ENCODE measurements at regions not wholly inside any gene's neighbourhood (a gene's known extent, or its start where the extent isn't known, plus 50 kb on each side); places are given as distances from the start of the nearest gene placed in this dataset.

DNA sequence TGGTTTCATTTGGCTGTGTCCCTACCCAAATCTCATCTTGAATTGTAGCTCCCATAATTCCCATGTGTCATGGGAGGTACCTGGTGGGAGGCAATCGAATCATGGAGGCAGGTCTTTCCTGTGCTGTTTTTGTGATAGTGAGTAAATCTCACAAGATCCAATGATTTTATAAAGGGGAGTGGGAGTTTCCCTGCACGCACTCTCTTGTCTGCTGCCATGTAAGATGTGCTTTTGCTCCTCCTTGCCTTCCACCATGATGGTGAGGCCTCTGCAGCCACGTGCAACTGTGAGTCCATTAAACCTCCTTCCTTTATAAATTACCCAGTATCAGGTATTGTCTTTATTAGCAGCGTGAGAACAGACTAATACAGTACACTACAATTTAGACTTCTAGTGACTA, 67.5 kb upstream of the LINC01488 start:
- DNase-seq (ENCODE audit: low read depth), result no peak

- no peak for DNase-seq (ENCODE audit: low read depth)
These were observed 66.7 kb upstream of the LINC01488 start for GRCh38 chr11:69414773-69415187.

DNA sequence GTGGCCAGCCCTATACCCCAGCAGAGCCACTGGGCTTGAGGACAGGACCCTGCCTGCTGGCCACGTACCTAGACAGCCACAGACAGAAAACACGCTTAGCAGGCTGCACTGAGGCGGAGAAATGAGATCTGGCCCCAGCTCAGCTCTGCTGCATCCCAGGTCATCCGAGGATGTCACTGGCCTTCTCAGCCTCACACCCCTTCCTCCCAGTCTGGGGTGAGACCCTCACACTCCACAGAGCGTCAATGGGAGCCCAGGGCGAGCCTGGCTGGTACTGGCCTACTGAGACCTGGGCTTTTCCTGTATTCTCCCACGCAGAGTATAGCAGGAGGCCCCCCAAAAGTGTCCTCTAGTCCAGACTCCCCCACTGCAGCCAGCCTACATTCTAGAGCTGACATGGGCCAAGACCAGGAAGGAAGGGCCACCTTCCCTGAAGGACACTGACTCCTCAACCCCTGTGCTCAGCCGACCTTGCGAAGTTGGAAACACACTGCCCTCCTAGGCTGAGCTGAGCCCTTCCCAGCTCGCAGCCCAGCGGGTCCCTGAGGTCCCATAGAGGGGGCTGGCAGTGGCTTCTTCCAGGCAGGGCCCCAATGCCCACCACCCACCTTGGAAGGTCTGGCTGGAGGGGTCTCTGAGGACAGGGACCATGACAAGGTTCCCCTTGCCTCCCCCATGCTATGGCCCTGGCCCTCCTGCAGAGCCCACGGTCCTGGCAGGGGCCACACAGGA, 65.9 kb upstream of the LINC01488 start:
- no peak for DNase-seq (ENCODE audit: low read depth)

DNA sequence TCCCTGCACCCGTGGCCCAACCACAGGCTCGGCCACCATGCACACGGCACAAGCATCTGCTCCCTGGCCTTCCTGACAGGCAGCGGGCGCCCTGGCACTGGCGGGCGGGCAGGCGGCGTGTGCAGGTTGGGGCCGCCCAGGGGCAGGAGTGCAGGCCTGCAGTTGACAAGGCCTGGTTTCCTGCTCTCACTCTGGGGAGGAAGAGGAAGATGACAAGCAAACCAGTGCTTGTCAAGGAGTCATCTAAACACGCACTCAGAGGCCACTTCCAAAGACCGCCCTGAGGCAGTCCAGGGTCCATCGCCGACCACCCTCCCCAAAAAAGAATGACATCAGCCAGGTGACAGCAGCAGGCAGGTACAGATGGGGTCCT, 65.3 kb upstream of the LINC01488 start:
- no peak for DNase-seq (ENCODE audit: low read depth)

DNA sequence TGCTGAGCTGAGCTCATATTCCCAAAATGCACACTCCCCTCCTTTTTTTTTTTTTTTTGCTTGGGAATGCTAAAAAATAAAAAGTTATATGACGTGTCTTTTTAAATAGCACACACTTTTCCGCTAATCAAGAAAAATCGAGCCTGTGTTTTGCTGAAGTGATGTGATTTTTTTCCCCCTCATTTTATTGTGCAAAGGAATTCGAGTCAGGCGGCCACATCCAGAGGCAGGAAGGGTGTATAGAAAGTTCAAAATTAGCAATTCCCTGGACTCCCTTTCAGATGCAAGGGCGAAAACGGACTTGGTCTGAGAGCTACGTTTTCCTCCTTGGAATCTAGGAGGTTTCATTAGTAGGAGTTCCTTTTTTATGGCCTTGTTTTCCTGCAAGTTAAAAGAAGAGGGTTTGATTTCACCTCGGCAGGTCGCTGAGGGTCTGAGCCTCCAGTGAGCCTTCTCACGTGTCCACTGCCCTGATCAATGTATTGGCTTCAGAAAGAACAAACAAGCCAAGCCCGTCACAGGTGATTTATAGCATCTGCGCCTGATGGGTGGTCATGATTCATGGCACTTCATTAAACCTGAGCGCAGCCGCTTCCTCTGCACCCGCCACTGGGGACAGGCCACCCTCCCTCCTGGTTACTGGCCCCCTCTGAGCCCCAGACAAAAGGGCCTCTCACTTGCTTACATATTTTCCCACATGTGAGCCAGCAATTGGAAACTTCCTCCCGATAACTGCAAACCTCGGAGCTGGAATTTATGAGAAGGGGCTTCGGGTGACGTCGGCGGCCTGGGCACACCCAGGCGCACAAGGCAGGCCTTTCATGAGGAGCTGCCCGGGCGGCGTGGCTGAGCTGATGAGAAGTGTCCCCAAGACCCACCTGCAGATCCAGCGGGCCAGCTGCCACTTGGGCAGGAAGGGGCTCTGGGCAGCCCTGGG, 64.4 kb upstream of the LINC01488 start:
- DNase-seq (ENCODE audit: low read depth), result peak; percentile 47

GRCh38 chr11:69417699-69418085, 63.8 kb upstream of the LINC01488 start:
- DNase-seq (ENCODE audit: low read depth), result no peak

DNA sequence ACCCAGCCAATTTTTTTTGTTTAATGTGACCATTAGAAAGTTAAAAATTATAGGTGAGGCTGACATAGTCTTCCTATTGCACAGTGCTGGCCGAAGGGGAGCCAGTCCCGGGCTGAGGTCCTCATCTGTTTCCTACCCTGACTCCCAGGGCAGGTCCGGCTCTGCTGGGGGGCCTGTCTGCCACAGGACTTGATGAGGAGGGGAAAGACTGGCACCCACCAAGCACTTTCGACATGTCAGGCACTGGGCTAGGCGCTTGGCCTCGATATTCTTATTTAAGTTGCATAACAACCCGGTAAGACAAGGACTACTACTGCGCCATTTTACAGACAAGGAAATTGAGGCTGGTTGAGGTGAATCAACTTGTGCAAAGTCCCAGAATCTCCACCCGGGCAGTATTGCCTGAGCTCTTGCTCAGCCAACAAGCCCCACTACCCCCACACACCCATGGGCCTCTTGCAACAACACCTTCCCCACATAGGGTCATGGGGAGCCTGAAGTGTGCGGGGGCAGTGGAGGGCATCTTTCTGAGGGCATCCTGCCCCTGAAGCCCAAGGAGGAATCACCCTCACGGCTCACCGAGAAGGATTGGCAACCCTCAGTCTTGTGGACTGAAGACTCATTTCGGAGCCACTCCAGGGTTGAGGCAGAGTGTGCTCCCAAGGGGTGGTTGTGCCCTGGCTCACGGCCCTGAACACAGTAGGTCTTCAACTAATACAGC, 62.7 kb upstream of the LINC01488 start:
- no peak for DNase-seq (ENCODE audit: low read depth)

DNA sequence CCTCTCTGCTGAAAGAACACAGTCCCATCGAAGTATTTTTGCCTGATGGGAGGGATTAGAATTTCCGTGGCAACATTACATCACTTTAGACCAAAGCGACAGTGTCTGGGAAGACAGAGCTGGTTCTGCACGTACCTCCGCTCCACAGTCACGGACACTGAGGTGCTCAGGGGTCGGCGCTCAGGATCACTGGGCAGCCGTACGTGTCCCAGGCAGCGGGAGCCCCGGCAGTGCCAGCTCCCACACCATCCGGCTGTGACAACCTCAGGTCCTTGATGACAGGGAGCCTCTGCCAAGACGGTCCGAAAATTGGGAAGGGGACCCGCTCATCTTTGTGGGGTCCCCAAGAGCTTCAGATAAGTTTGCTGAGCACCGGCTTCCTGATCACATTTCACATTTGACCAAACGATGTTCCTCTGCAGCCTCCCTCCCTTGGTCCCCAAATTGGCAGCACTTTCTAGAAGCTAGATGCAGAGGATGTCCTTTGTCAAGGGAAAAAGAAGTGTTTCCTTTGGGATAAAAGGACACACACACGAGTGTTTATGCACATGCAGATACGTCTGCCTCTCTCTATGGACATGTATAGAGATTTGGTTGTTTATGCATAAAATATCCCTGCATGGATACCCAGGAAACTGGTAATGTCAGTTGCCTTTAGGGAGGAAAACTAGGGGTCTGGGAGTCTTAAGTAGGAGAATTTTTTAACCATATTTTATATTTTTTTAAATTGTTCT, 61.6 kb upstream of the LINC01488 start:
- no peak for DNase-seq (ENCODE audit: low read depth)

GRCh38 chr11:69422645-69423044, 58.8 kb upstream of the LINC01488 start:
- no peak for DNase-seq (ENCODE audit: low read depth)

DNA sequence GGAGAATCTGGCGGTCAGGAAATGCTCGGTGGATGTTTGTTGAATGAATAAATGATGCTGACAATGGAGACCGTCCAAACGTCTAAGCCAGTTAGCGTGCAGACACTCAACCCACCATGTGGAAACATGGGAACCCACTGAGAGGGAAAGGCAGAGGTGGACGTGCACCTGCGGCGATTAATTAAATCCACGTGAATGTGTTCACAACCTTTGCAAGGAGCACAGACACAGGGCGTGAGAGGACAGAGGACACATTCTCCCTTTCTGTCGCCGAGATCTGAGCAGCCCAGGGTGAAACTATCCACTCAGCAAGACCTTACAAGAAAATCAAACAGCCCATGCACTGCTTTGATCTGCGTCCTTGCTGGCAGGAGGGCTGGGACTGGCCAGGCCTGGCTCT, 58.3 kb upstream of the LINC01488 start:
- DNase-seq (ENCODE audit: low read depth), result no peak

- DNase-seq (ENCODE audit: low read depth), result no peak
These were observed 57.7 kb upstream of the LINC01488 start for GRCh38 chr11:69423611-69424385.

DNA sequence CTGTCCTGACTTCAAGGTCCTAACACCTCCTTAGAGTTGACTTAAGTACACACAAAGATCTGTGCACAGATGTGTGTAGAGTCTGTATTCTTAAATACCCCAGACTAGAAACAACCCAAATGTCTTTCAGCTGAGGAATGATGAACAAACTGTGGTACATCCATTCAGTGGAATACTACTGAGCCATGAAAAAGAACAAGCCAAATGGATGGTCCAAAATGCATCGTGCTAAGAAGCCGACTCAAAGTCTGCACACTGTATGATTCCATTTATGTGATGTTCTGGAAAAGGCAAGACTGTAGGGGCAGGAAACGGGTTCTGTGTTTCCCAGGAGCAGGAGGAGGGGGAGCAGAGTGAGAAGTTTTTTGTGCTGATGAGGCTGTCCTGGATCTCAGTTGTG, 56.7 kb upstream of the LINC01488 start:
- DNase-seq (ENCODE audit: low read depth), result no peak

DNA sequence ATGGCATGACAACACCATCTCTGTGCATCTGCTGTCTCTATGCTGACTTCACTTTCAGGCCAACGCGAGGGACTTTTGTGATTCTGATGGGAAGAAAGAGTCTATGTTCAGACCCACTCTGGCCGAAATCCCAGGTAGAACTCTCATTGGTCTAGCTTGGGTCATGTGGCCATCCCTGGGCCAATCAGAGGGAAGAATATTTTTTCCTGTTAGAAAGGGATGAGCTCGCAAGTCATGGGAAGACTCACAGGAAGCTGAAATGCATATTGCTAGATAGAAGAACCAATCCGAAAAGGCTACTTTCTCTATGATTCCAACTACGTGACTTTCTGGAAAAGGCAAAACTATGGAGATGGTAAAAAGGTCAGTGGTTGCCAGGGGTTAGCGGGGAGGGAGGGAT, 56.0 kb upstream of the LINC01488 start:
- DNase-seq (ENCODE audit: low read depth), result no peak

GRCh38 chr11:69425895-69426544, 55.4 kb upstream of the LINC01488 start:
- DNase-seq (ENCODE audit: low read depth), result no peak

DNA sequence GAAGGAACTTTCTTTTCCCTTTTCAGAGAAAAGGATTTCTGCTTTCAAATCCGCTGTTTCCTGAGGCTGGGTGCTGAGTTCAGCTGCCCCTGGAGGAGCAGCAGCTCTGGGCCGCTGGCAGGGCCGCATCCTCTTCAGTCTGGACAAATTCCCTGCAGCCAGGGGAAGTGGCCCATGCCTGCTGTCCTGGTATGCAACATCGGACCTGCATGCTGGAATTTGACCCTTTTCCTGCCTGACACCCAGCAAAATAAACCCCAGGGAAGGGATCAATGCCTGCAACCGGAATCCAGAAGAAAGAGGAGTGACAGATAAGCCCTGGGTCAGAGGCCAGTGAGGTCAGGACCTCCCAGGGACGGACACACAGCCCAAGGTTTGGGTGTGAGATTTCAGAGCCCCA, 54.1 kb upstream of the LINC01488 start:
- DNase-seq (ENCODE audit: low read depth), result no peak

DNA sequence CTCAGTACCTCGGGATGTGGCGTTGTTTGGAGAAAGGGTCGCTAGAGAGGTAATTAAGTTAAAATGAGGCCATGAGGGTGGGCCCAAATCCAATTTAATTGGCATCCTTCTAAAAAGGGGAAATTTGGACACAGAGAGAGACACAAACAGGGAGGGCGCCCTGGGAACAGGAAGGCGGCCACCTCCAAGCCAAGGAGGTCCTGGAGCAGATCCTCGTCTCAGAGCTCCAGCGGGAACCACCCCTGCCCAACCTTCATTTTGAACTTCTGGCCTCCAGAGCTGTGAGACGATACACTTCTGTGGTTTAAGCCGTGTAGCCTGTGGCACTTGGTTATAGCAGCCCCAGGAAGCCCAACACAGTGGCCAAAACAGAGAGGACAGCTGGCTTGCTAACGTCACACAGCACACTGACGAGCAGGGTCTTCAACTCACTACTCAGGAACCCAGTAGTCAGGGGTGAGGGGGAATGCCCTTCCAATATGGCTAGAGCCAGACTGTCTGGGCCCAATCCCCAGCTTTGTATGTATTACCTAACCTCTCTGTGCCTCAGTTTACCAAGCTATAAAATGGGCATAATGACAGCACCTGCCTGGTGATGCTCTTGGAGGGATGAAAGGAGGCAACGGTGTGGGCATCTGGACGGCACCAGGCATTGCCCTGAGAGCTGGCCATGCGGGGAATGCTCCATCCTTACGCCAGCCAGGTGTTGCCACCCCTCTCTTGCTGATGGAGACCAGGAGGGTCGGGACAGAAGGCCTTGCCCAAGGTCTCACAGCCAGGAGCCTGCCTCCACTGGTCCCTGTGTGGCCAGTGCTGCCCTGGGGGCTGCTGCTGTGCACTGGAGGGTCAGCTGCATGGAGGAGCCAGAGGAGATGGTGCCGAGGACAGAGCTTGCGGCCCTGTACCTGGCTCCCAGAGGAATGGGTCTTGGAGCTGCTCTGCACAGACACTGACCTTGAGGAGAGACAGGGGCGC, 53.3 kb upstream of the LINC01488 start:
- DNase-seq (ENCODE audit: low read depth), result no peak

DNA sequence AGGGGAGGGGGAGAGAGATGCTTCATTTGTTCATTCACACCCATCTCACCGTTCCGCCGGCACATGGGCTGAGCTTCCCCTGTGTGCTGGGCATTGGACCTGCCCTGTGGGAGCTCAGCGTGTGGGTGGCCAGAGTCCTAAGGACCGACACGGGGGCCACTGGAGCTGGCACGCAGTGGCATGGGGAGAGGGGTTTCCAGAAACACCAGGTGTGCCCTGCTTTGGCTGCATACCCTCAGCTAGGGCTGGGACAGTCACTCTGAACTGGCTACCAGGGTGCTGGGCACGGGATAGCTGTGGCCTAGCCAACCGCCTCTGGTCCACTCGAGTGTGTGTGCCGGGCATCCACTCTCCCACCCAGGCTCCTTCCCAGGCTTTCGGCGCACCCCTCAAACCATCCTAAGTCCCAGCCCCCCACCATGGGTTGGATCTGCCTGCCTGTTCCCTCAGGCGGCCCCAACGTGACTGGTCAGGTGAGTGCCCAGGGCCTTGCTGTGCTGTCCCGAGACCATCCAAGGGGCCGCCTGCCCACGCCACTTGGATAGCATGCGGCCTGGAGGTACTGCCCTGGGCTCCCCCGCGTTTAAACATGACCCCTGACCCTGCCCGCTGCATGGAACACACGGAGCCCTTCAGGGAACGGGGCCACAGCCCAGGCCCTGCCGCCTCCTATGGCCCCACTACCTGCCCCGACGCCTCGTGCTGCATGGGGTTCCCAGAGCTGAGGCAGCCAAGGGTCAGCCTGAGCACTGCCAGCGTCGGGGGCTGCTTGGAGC, 51.6 kb upstream of the LINC01488 start:
- DNase-seq (ENCODE audit: low read depth), result no peak

- no peak for DNase-seq (ENCODE audit: low read depth)
These were observed 50.9 kb upstream of the LINC01488 start for GRCh38 chr11:69430566-69430965.

All from Daoy (cell line).